HFF-Myc (cell line): ENCODE measurements at regions not wholly inside any gene's neighbourhood (a gene's known extent, or its start where the extent isn't known, plus 50 kb on each side); places are given as distances from the start of the nearest gene placed in this dataset.

Experiments used
- DNase-seq: peaks from one replicate; pipeline ENCODE4 v3.0.0-alpha.2; 2011; ENCODE audit warnings: low read depth; ENCODE audit errors: extremely low read depth
- H3K4me3 ChIP-seq: replicated peaks from 2 replicates; pipeline ENCODE4 v1.5.1; 2011; ENCODE audit warnings: low read depth, mild to moderate bottlenecking, control low read depth, low read length
- TF ChIP-seq, protein P1 (sequence below): IDR thresholded peaks from 2 replicates; pipeline ENCODE4 v1.5.1; 2012; ENCODE audit warnings: mild to moderate bottlenecking, low read depth, low read length, control low read depth; ENCODE audit errors: missing control alignments

DNA sequence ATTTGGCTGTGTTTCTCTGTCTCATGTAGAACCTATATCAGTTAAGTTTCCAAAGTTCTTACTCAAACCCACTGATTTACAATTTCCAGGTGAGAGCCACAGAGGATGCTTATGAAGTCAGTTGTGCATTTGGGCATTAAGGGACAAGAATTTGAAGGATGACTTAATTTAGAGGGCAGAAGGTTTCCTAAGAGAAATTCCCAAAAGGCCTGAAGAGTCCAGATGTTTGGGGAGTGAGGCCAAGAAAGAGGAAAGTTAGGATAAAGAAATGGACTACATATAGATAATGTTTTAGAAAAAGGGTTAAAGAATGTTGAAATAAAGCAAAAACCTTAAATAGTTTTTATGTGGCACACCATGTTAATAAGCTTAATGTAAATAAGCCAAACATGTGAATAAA lies 338.7 kb upstream of the GRM7 start:
- TF ChIP-seq, protein P1, sequence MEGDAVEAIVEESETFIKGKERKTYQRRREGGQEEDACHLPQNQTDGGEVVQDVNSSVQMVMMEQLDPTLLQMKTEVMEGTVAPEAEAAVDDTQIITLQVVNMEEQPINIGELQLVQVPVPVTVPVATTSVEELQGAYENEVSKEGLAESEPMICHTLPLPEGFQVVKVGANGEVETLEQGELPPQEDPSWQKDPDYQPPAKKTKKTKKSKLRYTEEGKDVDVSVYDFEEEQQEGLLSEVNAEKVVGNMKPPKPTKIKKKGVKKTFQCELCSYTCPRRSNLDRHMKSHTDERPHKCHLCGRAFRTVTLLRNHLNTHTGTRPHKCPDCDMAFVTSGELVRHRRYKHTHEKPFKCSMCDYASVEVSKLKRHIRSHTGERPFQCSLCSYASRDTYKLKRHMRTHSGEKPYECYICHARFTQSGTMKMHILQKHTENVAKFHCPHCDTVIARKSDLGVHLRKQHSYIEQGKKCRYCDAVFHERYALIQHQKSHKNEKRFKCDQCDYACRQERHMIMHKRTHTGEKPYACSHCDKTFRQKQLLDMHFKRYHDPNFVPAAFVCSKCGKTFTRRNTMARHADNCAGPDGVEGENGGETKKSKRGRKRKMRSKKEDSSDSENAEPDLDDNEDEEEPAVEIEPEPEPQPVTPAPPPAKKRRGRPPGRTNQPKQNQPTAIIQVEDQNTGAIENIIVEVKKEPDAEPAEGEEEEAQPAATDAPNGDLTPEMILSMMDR = no peak
- no peak overlapping the region for H3K4me3 ChIP-seq
- no peak for DNase-seq

DNA sequence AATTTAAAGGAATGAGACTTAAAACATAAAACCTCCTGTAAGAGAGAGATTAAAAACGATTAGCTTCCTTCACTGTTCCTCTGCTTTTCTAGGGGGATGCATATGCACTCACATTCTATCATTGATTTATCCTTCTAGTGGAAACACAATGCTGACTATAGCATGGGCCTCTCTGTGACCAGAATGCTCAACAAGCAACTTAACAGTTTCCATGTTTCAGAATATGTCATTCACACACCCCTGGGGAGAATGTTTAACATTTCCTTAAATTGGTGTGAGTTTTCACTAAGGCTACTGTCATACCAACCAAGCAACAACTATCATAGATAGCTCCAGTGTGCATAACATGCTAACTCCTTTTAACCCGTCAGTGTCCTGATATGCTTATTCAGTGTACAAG lies 337.9 kb upstream of the GRM7 start:
- TF ChIP-seq, protein P1 = no peak
- no peak for DNase-seq
- no peak overlapping the region for H3K4me3 ChIP-seq

DNA sequence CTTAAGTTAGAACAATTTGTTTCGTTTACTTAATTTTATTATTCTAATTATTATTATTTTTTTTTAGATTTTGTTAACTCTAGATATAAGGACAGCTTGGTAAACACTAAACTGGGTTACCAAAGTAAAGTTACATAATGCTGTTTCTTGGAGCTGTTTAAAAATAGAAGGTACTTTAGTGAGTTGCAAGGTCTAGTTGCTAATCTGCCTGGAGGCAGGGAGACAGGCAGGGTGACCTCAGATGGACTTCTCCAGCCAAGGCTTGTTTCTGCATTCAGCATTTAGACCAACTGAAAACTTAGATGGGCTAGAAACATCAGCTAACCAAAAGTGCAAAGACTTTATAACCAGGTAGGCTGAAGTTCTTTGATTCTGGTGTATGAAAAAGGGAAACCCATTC lies 336.4 kb upstream of the GRM7 start:
- no peak for DNase-seq
- H3K4me3 ChIP-seq = no peak overlapping the region
- TF ChIP-seq, protein P1 = no peak

GRCh38 chr3:6526321-6526720 lies 334.6 kb upstream of the GRM7 start:
- H3K4me3 ChIP-seq = no peak overlapping the region
- TF ChIP-seq, protein P1 = no peak
- no peak for DNase-seq

GRCh38 chr3:6526861-6527260 lies 334.1 kb upstream of the GRM7 start:
- DNase-seq = no peak
- TF ChIP-seq, protein P1 = no peak
- no peak overlapping the region for H3K4me3 ChIP-seq

- H3K4me3 ChIP-seq = no peak overlapping the region
- no peak for DNase-seq
- TF ChIP-seq, protein P1 = no peak
These were observed 332.0 kb upstream of the GRM7 start for GRCh38 chr3:6528951-6529350.

DNA sequence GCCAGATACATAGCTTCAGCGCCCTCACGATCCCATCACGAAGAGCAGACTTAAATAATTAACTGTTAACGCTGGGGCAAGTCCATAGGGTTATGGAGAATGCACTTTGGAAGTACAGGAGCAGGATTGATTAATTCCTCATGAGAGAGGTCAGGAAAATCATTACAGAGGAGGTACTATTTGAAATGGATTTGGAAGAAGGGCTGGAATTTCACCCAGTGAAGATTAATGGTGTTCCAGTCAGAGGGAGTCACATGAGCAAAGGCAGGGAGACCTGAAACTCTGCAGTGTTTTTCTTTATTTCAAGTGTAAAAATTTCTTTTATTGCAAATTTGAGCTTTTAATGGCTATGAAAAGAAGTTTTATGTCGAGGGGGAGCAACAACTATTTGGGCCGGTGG lies 329.8 kb upstream of the GRM7 start:
- no peak for DNase-seq
- TF ChIP-seq, protein P1 = no peak
- no peak overlapping the region for H3K4me3 ChIP-seq
